ENCODE measurements at regions not wholly inside any gene's neighbourhood (a gene's known extent, or its start where the extent isn't known, plus 50 kb on each side); places are given as distances from the start of the nearest gene placed in this dataset.

- Histone ChIP-seq H3K9me3 (ENCODE audit: control insufficient read depth in 1 of 2, insufficient read depth in 1 of 2, low read depth in 1 of 2, low read length in 2 of 2) (no peaks in the 10 kb centered on the region), H3K4me3 (replicated peaks in 1 of 2; ENCODE audit: low read depth in 1 of 2, low read length in 2 of 2) (no peak overlapping the region), H2AFZ (ENCODE audit: low read depth, low read length, poor library complexity, severe bottlenecking) (no peak overlapping the region), H3K9ac (ENCODE audit: low read length) (no peak overlapping the region), H4K20me1 (ENCODE audit: insufficient read depth) (no peaks in the 10 kb centered on the region), H3K4me2 (ENCODE audit: low read length) (no peak overlapping the region), H3K9me2 (ENCODE audit: insufficient read depth) (no peaks in the 10 kb centered on the region), H3K4me1 (ENCODE audit: control insufficient read depth in 1 of 2, insufficient read depth in 2 of 2, low read length in 2 of 2) (no peaks in the 10 kb centered on the region), H3K36me3 (ENCODE audit: control insufficient read depth in 1 of 2, insufficient read depth in 2 of 2, low read length in 2 of 2) (no peaks in the 10 kb centered on the region), H3K27me3 (ENCODE audit: insufficient read depth, low read length) (no peaks in the 10 kb centered on the region; the same call in 1 of the 2 replicates), H3K27ac (ENCODE audit: low read depth, low read length) (no peak overlapping the region), H3K79me2 (ENCODE audit: insufficient read depth, low read length) (no peaks in the 10 kb centered on the region)
- DNase-seq (ENCODE audit: low read depth, low spot score) (no peak), ATAC-seq (no peak)
- intact Hi-C loops (cut with micrococcal nuclease), result no loop called here
- POLR2A ChIA-PET, result no interaction called here
- TF ChIP-seq ZBTB33 (IDR thresholded peaks at IDR 0.05; ENCODE audit: extremely low read depth, insufficient replicate concordance, low read length) (no peak), EZH2phosphoT487 (IDR thresholded peaks at IDR 0.05; ENCODE audit: borderline replicate concordance) (no peak), SRF (IDR thresholded peaks at IDR 0.05; ENCODE audit: low read depth) (no peak), POLR2AphosphoS5 (IDR thresholded peaks at IDR 0.05; ENCODE audit: low read depth, low read length) (no peak), REST (IDR thresholded peaks at IDR 0.05; ENCODE audit: low read depth) (no peak), EGR1 (IDR thresholded peaks at IDR 0.05; ENCODE audit: low read depth) (no peak)
- CTCF ChIA-PET, result no interaction called here
- RAD21 ChIA-PET (ENCODE audit: low non-redundant PET in 1 of 2, low total read pairs in 2 of 2, uncharacterized antibody in 2 of 2, unreplicated experiment in 2 of 2), result no interaction called here
- no TSS peak for BruUV-seq (replicated peaks)
These were observed 144.2 kb downstream of the GADD45G start for GRCh38 chr9:89748831-89749499.
